Activated T-cell treated with anti-CD3 and anti-CD28 coated beads for 1 hour (primary cell): ENCODE measurements at regions not wholly inside any gene's neighbourhood (a gene's known extent, or its start where the extent isn't known, plus 50 kb on each side); places are given as distances from the start of the nearest gene placed in this dataset.

Experiments
- DNase-seq: peaks from one replicate; pipeline ENCODE4 v3.0.0-alpha.2; 2020; ENCODE audit warnings: low read depth

GRCh38 chr11:11137339-11137738 is 215.7 kb downstream of the CSNK2A3 start:
- no peak for DNase-seq

DNA sequence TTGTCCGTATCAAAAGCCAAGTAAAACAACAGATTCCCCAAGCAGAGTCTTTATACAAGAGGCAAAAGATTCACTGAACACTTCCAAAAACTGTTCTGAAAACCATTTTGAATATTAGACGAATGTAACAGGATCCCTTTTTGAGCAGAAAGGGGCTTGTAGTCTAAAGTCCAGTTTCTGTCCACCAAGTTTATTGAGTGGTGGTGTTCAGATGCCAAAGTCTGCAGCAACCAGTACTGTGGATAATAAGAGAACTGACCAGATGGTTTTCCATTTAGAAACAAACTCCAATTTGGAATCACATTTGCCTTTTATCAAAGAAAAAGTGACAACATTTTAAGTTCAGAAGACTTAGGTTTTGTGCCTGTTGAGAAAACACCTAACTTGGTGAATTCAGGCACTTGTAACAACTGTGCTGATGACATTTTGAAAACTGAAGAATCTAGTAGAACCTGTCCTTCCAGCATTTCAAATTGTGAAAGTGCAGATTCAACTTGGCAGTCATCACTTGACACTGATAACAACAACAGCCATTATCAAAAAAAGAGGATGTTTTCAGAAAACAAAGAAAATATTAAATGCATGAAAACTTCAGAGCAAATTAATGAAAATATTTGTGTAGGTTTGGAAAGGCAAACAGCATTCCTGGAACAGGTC is 217.1 kb downstream of the CSNK2A3 start:
- DNase-seq, result no peak

- DNase-seq, result no peak
Measured at GRCh38 chr11:11129118-11129517, 223.9 kb downstream of the CSNK2A3 start.

DNA sequence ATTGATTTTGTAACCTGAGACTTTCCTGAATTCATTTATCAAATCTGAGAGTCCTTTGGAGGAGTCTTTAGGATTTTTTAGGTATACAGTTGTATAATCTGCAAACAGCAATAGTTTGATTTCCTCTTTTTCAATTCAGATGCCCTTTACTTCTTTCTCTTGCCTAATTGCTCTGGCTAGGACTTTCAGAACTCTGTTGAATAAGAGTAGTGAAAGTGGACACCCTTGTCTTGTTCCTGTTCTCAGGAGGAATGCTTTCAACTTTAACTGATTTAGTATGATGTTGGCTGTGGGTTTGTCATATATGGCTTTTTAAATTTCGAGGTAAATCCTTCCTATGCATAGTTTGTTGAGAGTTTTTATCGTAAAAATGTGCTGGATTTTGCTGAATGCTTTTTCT is 227.4 kb downstream of the CSNK2A3 start:
- DNase-seq, result no peak

- DNase-seq, result no peak
Measured at GRCh38 chr11:11122749-11123148, 230.3 kb downstream of the CSNK2A3 start.

GRCh38 chr11:11119917-11120316 is 233.1 kb downstream of the CSNK2A3 start:
- DNase-seq, result no peak

DNA sequence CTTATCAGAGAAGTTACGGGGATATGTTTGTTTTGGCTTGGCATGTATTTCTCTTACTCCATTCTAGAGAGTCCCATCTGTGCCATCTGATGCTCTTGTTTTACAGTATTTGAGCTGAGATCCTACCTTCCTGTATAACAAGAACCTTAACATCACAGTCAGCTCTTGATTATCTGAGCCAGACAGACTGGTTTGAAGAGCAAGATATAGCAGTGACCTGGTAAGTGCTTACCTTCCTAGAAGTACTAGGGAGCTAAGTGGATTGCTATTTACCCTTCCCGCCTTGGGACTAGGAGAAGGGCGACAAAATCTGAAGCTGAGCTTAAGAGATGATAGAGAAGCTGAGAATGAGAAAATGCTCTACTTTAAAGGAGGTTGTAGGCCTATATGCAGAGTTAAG is 235.3 kb downstream of the CSNK2A3 start:
- no peak for DNase-seq

- DNase-seq, result no peak
Measured at GRCh38 chr11:11115475-11115874, 237.6 kb downstream of the CSNK2A3 start.

DNA sequence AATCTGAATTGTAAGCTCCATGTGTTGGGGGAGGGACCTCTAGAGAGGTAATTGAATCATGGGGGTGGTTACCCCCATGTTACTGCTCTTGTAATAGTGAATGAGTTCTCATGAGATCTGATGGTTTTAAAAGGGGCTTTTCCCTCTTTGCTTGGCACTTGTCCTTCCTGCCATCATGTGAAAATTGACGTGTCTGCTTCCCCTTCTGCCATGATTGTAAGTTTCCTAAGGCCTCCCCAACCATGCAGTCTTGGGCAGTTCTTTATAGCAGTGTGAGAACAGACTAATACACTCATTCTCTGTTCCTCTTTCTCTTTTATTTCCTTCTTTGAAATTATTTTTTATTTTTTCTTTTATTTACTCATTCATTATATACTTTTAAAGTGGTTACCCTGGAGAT is 239.4 kb downstream of the CSNK2A3 start:
- no peak for DNase-seq

DNA sequence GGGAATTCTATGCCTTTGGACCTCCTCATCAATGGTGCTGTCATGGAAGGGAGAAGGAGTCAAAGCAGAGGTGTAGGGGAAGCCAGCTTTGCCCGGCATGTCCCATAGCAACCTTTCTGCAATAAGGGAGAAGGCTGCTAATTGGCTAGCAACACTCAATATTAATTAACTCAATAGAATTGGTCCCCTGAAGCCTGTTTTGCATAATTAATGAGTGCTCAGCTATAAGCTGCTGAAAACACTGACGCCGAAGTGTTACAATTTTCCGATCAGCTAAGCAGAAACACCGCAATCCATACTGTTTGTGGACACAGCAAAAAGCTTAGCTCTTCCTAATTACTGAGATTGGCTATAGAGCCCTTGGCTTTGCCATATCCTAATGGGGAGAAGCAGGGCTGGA is 245.0 kb downstream of the CSNK2A3 start:
- no peak for DNase-seq

DNA sequence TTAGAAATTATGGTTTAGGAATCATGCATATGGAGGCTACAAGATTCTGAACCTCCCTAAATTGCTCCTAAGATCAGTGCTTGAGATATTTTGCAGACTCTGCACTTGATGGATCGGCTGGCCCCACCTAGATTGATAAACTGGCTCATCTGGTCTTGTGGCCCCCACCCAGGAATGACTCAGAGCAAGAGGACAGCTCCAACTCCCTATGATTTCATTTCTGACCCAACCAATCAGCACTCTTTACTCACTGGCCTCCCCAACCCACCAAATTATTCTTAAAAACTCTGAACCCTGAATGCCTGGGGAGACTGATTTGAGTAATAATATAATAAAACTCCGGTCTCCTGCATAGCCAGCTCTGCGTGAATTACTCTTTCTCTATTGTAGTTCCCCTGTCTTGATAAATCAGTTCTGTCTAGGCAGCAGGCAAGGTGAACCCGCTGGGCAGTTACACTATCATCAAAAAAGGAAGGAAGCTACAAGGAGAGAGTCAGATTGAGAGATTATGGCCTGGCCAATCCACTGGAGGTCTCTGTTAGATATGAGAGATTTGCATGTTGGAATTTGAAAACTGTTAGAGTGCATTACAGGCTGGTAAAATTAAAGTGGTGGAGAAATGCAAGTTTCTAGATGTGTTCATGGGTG is 245.8 kb downstream of the CSNK2A3 start:
- no peak for DNase-seq

DNA sequence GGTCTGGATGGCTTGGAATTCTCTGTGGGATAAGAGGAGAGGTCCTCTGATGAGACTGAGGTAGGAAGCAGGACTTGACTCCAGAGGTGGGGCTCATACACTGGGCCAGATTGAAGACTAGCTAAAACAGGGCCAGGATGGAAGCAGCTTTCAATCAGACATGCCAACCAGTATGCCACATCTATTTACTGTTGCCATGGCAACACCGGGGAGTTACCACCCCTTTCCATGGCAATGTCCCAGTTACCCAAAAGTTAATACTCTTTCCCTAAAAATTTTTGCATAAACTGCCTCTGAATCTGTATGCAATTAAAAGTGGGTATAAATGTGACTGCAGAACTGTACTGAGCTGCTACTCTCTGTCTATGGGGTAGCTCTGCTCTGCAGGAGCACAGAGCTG is 247.5 kb upstream of the ZBED5 start:
- DNase-seq, result no peak

DNA sequence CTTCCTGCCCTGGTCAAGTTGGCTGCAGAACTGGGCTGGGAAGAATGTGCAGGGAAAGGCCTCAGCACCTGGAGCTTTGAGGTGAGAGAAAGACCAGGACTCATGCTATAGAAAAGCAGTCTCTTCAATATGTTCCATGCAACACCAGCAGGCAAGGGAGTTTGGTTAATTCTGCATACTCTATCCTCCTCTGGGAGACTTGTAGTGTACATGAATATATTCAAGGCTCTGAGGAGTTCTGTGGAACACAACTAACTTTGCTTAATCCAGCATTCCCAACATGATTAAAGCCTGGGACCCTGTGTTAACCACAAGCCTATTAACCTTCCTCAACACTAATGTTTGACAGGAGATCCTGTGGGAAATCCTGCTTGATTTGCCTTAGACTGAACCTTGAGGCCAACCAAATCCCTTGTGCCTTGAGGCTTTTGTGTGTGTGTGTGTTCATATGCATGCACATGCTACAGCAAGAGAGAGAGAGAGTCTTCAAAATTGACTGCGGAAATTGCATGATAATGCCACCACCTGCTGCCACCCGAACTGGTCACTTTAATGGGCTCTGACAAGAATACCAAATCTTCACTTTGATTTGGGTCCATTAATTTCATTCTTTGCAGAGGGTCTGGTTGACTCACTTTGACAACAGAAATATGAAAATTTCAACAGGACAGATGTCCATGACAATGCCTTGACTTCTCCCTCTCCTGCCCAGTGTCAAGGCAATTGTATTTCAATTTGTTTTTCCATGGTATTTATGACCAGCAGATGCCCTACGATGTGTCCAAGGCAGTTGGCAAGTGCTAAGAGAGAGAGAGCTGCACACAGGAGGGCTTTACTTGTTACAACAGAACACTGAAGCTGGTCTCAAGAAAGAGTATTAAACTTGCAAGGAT is 238.2 kb upstream of the ZBED5 start:
- no peak for DNase-seq

GRCh38 chr11:11090495-11090894 is 232.6 kb upstream of the ZBED5 start:
- no peak for DNase-seq

DNA sequence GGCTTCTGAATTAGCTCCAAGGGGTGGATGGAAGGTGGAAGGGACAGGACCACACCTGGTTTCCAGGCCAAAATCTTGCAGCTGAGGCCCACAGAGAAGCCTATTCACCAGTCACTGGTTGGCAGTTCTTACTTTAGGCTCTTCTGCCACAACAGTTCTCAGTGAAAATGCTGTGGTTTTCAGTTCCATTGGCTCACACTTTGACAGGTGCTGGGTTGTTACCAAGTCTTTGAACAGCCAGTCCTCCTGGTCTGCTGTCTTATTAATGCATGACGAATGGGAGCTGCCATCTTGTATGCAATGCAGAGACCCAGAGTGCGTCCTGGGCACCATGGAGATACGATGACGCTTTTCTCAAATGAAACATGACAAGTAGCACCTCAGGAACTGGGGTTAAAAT is 232.0 kb upstream of the ZBED5 start:
- no peak for DNase-seq

- DNase-seq, result no peak
Measured at GRCh38 chr11:11086979-11087378, 229.1 kb upstream of the ZBED5 start.

DNA sequence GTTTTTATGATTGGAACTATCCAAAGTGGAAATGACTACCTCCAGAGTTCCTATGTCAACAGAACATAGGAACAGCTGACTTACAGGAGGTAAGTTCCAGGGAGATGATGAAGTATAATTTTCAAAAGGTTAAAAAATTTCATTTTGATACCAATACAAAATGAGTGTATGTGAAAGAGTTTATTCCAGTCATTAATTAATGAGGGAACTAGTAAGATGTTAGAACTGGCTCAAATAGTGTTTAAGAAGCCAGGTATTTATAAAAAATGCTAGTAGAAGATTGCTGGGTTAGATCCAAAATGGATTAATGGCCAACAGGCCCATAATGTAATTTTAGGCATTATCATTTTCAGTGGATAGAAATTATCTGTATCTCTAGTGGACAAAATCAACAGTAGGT is 227.7 kb upstream of the ZBED5 start:
- no peak for DNase-seq

- no peak for DNase-seq
Measured at GRCh38 chr11:11084337-11084736, 226.5 kb upstream of the ZBED5 start.

DNA sequence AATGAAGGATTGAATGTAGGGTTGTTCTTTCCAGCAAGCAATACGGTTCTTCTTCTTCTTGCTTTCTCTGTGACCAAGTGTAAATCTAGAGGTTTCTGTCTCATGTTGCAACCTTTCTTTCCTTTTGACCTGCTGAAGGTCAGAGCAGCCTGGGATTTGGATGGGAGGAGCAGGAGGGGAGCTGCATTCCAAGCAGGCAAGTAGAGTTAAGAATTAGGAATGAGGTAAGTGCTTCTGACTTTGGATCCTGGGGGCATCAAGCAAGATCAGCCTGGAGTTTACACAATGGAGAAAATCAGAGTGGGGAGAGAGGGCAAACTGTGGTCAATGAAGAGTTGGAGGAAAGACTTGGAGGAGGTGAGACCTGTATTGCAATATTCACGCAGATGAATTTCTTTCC is 225.6 kb upstream of the ZBED5 start:
- no peak for DNase-seq

DNA sequence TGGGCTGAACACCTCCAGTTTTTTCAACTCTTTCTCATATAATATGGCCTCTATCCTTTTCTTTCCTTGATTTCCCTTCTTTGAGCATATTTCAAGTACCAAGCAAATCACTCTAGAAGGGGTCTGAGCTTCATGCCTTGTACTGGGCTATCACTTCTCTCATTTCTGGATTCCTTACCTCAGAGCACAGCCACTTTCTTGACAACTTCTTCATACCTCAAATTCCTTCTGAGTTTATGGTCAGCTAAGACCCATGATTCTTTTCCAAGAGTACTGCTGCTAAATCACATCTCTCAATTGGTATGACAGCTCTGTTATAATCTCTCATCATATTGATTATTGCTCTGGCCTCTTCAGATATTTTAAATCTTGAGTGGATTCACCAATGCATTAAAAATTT is 224.8 kb upstream of the ZBED5 start:
- no peak for DNase-seq

GRCh38 chr11:11081776-11082175 is 223.9 kb upstream of the ZBED5 start:
- DNase-seq, result no peak

- DNase-seq, result no peak
Measured at GRCh38 chr11:11081288-11081687, 223.4 kb upstream of the ZBED5 start.
